Lower leg skin (tissue), 4 donors: ENCODE measurements at regions not wholly inside any gene's neighbourhood (a gene's known extent, or its start where the extent isn't known, plus 50 kb on each side); places are given as distances from the start of the nearest gene placed in this dataset.

Experiments used
- DNase-seq, 2 donors: peaks; one replicate each; pipeline ENCODE4 v3.0.0-alpha.2; 2019; ENCODE audit warnings: low spot score in 2 of 2
- H3K4me3 ChIP-seq: fragments of 200-600 bp; sonication (generic); 2 replicates; pipeline ENCODE4 v1.5.1; 2017; ENCODE audit warnings: mild to moderate bottlenecking, low read depth; ENCODE audit not compliant: poor library complexity, severe bottlenecking
- POLR2A ChIP-seq, 2 donors: fragments of 450-650 bp; IDR thresholded peaks; one replicate each; pipeline ENCODE4 v1.6.1; 2016 to 2017; ENCODE audit warnings: antibody characterized with exemption in 2 of 2, mild to moderate bottlenecking in 1 of 2, moderate library complexity in 1 of 2
- WGBS, 2 donors: methylation state at CpG; one replicate each; pipeline ENCODE4 v1.1.5; 2018; 5-methylcytosine and 5-hydroxymethylcytosine counted together
- intact Hi-C: fragments of 100-400 bp; cut with DNase I; formaldehyde crosslinking; loops from one replicate; pipeline ENCODE4 v1.15.0; 2023; ENCODE audit warnings: low total_unique reads
- TF ChIP-seq, protein P1 (sequence below), 3 donors: fragments of 450-650 bp; IDR thresholded peaks; one replicate each; pipeline ENCODE4 v1.5.1; 2016; ENCODE audit warnings: antibody characterized with exemption in 3 of 3, mild to moderate bottlenecking in 3 of 3, moderate library complexity in 2 of 3

GRCh38 chr3:31041161-31041978 is 146.9 kb upstream of the GADL1 start:
- no peak overlapping the region for H3K4me3 ChIP-seq
- DNase-seq, result no peak
- TF ChIP-seq, protein P1, sequence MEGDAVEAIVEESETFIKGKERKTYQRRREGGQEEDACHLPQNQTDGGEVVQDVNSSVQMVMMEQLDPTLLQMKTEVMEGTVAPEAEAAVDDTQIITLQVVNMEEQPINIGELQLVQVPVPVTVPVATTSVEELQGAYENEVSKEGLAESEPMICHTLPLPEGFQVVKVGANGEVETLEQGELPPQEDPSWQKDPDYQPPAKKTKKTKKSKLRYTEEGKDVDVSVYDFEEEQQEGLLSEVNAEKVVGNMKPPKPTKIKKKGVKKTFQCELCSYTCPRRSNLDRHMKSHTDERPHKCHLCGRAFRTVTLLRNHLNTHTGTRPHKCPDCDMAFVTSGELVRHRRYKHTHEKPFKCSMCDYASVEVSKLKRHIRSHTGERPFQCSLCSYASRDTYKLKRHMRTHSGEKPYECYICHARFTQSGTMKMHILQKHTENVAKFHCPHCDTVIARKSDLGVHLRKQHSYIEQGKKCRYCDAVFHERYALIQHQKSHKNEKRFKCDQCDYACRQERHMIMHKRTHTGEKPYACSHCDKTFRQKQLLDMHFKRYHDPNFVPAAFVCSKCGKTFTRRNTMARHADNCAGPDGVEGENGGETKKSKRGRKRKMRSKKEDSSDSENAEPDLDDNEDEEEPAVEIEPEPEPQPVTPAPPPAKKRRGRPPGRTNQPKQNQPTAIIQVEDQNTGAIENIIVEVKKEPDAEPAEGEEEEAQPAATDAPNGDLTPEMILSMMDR (IDR thresholded peaks at IDR 0.05), result no peak
- no peak for TF ChIP-seq POLR2A (IDR thresholded peaks at IDR 0.05)
- WGBS, 2 donors, result 36 to 39% methylated on average over 2 of the region's 2 CpGs
- intact Hi-C loops, result no loop called here

DNA sequence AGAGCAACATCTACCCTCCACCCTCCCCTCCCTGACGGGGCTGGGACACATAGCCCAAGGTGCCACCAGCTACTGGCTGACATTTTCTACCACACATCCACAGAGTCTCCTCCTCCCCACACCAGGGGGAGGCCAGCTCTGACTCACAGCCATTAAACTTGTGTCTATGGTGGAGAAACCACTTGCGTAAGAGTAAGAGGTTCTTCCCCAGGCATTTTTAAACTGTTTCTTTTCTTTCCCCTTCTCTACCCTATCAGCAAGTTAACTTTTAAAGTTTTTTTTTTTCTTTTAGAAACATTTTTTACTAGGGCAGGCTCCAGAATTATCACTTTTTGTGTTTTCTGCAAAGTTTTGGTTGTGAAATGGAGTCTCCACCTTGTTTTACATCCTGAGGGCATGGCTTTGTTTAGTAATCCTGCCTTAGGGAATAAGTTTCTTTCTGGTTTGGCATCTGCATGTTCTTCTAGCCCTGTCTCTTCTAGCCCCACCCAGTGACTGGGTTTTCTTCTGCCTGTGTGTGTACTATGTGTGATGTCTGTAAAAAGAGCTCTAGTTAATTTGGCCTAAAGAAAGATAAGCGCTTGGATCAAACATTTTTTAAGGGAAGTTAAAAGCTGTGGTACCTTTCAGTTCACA is 148.8 kb upstream of the GADL1 start:
- no peak for TF ChIP-seq POLR2A (IDR thresholded peaks at IDR 0.05)
- TF ChIP-seq, protein P1 (IDR thresholded peaks at IDR 0.05), result no peak
- H3K4me3 ChIP-seq, result no peak overlapping the region
- DNase-seq, result no peak
- WGBS, 2 donors, result 88% methylated on average over 3 of the region's 3 CpGs
- intact Hi-C loops, result no loop called here

DNA sequence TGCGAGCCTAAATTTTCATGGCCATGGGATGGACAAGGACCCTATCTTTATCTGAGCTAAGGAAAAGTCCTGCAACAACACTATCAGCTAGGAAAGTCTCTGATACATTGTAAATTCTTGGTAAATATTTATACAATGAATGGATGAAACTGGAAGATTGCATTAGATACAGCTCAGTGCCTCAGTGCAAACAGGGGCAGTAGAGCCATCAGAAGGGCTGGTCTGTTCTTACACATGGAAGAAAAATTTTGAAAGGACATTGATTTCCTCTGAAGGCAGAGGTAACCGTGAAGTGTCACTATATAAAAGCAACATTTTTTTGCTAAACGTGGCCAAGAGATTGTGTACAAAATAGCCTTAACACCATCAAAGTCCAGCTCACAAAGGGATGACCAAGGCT is 153.2 kb upstream of the GADL1 start:
- TF ChIP-seq, protein P1 (IDR thresholded peaks at IDR 0.05), result no peak
- TF ChIP-seq POLR2A (IDR thresholded peaks at IDR 0.05), result no peak
- no peak for DNase-seq
- H3K4me3 ChIP-seq, result no peak overlapping the region
- WGBS, 2 donors, result 94% methylated on average over 3 of the region's 3 CpGs
- intact Hi-C loops, result no loop called here

GRCh38 chr3:31048143-31048542 is 153.7 kb upstream of the GADL1 start:
- no peak for DNase-seq
- 85 to 87% methylated on average over 2 of the region's 2 CpGs for WGBS, 2 donors
- H3K4me3 ChIP-seq, result no peak overlapping the region
- intact Hi-C loops, result no loop called here
- no peak for TF ChIP-seq POLR2A (IDR thresholded peaks at IDR 0.05)

DNA sequence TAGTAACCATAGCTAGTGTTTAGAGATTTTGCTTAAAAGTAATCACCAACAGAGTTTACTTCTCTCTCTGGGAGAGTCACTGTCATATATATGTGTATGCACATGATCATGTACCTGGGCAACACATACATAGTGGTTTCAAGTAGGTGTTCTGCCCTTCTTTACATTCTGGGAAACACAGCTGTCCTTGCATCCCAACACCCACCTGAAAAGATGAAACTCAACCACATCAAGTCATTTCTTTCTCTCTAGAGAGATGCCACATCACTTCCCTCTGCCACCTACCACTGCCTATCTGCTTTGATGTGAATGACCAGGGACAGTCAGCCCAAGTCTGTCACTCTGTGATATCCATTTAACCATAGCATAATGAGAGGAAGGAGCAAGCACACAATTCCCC is 155.8 kb upstream of the GADL1 start:
- H3K4me3 ChIP-seq, result no peak overlapping the region
- no peak for TF ChIP-seq POLR2A (IDR thresholded peaks at IDR 0.05)
- TF ChIP-seq, protein P1 (IDR thresholded peaks at IDR 0.05), result no peak
- intact Hi-C loops, result no loop called here
- DNase-seq, result no peak

DNA sequence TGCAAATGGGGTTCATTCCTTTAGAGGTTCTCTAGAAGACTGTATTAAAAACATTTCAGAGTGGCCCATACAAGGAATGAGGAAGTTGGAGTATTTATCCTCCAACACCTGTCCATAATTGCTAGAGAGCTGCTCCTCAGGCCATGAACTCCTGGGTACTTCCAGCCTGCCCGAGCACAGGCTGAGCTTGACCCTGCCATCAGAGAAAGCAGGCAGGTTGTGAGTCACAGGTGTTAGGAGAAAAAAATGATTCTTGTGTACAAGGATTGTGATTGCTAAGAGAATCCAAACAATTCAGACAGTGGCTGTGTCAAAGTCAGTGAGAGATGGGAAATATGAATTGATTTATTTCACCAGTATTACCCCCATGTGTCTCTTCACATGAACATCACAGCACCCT is 156.8 kb upstream of the GADL1 start:
- TF ChIP-seq, protein P1 (IDR thresholded peaks at IDR 0.05), result no peak
- no peak for TF ChIP-seq POLR2A (IDR thresholded peaks at IDR 0.05)
- intact Hi-C loops, result no loop called here
- WGBS, 2 donors, result 74 to 89% methylated on average over 1 of the region's 1 CpG

More for the DNA sequence above, 156.8 kb upstream of the GADL1 start:
- H3K4me3 ChIP-seq, result no peak overlapping the region
- DNase-seq, result no peak
